22Rv1 (cell line): ENCODE measurements at regions not wholly inside any gene's neighbourhood (a gene's known extent, or its start where the extent isn't known, plus 50 kb on each side); places are given as distances from the start of the nearest gene placed in this dataset.

Source experiments
- ZFX ChIP-seq: fragments of 450-650 bp; IDR thresholded peaks from 2 replicates; pipeline ENCODE4 v1.6.1; 2017; ENCODE audit warnings: antibody characterized with exemption, borderline replicate concordance
- TF ChIP-seq, protein P1 (sequence below): fragments of 450-650 bp; IDR thresholded peaks from 2 replicates; pipeline ENCODE4 v1.5.1; 2017; ENCODE audit warnings: mild to moderate bottlenecking

DNA sequence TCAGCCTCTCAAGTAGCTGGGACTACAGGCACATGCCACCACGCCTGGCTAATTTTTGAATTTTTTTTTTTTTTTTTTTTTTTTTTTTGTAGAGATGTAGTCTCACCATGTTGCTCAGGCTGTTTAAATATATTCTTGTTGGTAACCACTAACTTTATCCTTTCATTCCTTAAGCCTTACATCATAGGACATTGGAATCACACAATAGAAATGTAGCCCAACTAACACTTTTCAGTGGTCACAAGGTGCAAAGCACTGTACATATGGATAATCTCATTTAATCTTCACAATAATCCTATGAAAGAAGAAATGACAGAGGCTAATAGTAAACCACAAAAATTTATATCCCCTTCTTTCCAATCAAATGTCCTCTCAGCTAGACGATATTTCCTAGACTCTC is 417.8 kb upstream of the DACH1 start:
- TF ChIP-seq, protein P1, sequence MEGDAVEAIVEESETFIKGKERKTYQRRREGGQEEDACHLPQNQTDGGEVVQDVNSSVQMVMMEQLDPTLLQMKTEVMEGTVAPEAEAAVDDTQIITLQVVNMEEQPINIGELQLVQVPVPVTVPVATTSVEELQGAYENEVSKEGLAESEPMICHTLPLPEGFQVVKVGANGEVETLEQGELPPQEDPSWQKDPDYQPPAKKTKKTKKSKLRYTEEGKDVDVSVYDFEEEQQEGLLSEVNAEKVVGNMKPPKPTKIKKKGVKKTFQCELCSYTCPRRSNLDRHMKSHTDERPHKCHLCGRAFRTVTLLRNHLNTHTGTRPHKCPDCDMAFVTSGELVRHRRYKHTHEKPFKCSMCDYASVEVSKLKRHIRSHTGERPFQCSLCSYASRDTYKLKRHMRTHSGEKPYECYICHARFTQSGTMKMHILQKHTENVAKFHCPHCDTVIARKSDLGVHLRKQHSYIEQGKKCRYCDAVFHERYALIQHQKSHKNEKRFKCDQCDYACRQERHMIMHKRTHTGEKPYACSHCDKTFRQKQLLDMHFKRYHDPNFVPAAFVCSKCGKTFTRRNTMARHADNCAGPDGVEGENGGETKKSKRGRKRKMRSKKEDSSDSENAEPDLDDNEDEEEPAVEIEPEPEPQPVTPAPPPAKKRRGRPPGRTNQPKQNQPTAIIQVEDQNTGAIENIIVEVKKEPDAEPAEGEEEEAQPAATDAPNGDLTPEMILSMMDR: no peak
- no peak for TF ChIP-seq ZFX
